ENCODE measurements at regions not wholly inside any gene's neighbourhood (a gene's known extent, or its start where the extent isn't known, plus 50 kb on each side); places are given as distances from the start of the nearest gene placed in this dataset.

DNA sequence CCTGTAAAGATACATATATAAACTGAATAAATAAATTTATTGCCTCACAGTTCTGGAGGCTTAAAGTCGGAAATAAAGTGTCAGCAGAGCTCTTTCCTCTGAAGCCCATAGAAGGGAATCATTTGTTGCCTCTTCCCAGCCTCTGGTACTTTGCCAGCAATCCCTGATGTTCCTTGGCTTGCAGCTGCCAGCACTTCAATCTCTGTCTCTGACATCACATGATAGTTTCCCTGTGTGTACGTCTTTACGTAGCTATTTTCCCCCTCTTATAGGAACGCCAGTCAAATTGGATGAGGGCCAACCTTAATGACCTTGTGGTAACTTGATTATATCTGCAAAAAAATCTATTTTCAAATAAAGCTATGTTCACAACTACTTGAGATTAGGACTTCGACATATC lies 250.9 kb downstream of the LIG4 start:
- TF ChIP-seq EZH2 (IDR thresholded peaks at IDR 0.05; ENCODE audit: borderline replicate concordance, insufficient read depth, low read length, poor library complexity, severe bottlenecking) (no peak), MXI1 (conservative IDR thresholded peaks at IDR 0.05; ENCODE audit: poor library complexity, severe bottlenecking) (no peak), RAD21 (conservative IDR thresholded peaks at IDR 0.05) (no peak)
- TF ChIP-seq, protein P1, sequence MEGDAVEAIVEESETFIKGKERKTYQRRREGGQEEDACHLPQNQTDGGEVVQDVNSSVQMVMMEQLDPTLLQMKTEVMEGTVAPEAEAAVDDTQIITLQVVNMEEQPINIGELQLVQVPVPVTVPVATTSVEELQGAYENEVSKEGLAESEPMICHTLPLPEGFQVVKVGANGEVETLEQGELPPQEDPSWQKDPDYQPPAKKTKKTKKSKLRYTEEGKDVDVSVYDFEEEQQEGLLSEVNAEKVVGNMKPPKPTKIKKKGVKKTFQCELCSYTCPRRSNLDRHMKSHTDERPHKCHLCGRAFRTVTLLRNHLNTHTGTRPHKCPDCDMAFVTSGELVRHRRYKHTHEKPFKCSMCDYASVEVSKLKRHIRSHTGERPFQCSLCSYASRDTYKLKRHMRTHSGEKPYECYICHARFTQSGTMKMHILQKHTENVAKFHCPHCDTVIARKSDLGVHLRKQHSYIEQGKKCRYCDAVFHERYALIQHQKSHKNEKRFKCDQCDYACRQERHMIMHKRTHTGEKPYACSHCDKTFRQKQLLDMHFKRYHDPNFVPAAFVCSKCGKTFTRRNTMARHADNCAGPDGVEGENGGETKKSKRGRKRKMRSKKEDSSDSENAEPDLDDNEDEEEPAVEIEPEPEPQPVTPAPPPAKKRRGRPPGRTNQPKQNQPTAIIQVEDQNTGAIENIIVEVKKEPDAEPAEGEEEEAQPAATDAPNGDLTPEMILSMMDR (IDR thresholded peaks at IDR 0.05; ENCODE audit: poor library complexity, severe bottlenecking): no peak

Measured in neural cell (in vitro differentiated cells).